GM13977 (cell line): ENCODE measurements at regions not wholly inside any gene's neighbourhood (a gene's known extent, or its start where the extent isn't known, plus 50 kb on each side); places are given as distances from the start of the nearest gene placed in this dataset.
A peak's percentile ranks its signal among the peaks of the same experiment; 100 is the strongest.
"Not testable (repeated sequence)": the region's sequence is repeated elsewhere in the genome, so short reads cannot be mapped to it uniquely, and the experiment has no call there.

Experiments used
- DNase-seq: peaks from one replicate; pipeline ENCODE4 v3.0.0; 2012; ENCODE audit warnings: low spot score
- CTCF ChIP-seq: IDR thresholded peaks from 2 replicates; pipeline ENCODE4 v1.5.1; 2012; ENCODE audit warnings: mild to moderate bottlenecking, control low read depth; ENCODE audit not compliant: insufficient read depth; ENCODE audit errors: extremely low read depth, missing control alignments
- in situ Hi-C: fragments of 300-500 bp; cut with MboI; formaldehyde crosslinking; loops from one replicate; pipeline ENCODE4 v1.12.0; 2022; ENCODE audit warnings: low sequenced_read_pairs, low pct_unique_long_range_greater_than_20kb, mixed read lengths, inconsistent platforms; ENCODE audit not compliant: unreplicated experiment

DNA sequence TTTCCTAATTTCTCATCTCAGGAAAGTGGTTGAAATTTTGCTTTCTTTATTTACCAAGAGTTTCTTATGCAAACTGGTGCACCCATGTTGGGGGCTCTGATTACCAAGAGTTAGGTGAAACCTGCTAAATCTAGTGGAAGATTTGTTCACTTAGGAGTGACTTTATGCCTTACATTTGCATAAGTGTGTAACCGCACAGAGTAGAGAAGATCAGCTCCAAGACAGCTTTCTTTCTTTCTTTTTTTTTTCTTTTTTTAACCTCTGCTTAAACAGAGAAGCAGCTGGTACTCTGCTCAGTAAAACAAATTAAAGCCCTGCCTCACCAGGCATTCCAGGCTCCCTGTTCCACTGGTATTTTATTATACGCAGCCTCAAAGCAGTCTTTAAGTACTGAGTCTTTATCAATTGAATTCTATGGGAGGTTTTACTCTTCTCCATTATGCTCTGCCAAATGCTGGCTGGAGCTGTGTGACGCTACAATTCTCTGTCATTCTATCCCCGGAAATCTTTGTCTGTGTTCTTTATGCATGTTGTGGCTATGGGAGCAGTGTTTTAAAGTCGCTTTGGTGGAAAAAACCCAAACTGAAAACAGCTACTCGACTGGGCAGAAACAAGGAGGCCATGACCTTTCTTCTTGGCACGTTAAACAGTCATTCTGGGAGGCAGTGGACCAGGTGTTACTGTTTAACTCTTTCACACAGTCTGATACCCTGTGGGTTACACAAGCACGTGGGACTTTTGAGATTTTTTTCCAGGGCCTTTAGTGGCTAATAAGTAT is 55.2 kb upstream of the GBE1 start:
- no peak for TF ChIP-seq CTCF
- in situ Hi-C loops, result no loop called here
- peak; percentile 59 for DNase-seq

GRCh38 chr3:81812098-81812497 is 50.7 kb upstream of the GBE1 start:
- in situ Hi-C loops, DNase-seq: not testable (repeated sequence)
